Stimulated activated CD4-positive, alpha-beta T cell treated with anti-CD3 and anti-CD28 coated beads, TNF-alpha, amount 100 ng/mL, for 48 hours (primary cell): ENCODE measurements at regions not wholly inside any gene's neighbourhood (a gene's known extent, or its start where the extent isn't known, plus 50 kb on each side); places are given as distances from the start of the nearest gene placed in this dataset.

Source experiments
- DNase-seq, 3 donors: peaks; one replicate each; pipeline ENCODE4 v3.0.0-alpha.2; 2020; ENCODE audit warnings: low read depth in 3 of 3

DNA sequence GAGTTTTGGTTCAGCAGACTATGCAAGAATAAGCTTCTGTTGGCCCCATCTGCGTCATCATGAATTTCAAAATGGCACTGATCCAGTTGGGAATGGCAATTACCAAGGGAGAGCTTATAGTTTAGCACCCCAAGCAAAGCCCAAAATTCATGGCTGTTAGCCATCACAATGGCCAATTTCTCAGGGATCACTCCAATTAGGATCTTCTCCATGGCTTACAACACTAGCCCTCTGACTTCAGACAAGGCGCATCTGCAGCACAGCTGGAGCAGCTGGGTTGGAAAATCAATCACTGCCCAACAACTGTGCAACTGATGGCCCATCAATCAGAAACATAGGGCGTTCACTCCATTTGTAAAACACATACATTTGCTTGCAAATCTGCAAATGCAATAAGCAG lies 273.6 kb downstream of the SRBD1 start:
- DNase-seq: no peak

DNA sequence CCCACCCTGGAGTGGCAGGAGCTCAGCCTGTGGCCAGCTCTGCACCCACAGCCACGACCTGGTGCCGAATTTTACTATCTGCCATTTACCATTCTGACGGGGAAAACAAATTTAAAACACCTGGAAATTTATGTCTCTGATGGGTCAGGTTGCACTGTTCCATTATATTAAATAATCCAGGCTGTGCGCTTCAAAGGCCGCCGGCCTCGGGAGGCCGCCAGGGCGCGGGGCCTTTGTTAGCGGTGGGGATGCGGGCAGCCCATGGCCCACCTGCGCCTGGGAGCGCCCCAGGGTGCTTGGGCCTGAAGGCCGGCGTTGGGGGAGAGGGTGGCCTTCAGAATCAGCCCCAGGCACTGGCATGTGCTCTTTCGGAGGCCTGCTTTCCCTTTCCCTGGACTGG lies 276.9 kb downstream of the SRBD1 start:
- DNase-seq: no peak

DNA sequence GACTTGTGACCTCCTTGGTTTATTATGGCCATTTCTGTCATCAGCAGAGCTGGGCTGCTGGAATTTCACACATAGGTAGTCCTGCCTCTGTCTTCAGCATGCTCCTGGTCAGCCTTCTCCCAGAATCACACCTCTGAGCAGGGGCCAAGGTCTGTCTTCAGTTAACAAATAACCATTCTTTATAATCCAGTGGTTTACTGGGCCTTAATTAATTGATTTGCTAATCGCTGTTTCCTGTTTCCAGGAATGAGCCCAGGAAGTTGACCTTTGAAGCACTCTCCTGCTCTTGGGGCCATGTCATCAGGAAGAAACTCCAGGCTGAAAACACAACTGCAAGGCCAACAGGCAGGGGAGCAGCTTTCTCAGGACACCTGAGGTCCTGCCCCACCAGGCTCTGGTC lies 278.5 kb downstream of the SRBD1 start:
- no peak for DNase-seq

DNA sequence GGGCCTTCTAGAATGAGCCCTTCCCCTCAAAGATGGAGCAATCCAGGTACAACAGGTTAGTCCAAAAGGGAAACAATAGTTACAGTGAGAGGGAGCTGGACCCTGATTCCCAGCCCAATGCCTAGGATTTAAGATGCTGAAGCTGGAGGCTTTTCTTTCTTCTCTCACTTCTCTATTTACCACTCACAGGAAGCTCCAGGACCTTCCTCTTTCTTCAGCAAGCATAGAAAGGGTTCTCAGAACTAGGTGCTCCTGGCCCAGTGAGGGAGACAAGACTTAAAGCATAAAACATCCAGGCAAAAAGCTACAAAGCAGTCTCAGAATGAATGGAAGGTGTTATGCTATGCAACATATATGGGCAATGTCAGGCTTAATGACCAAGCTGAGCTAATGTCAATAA lies 279.0 kb downstream of the SRBD1 start:
- DNase-seq: no peak

DNA sequence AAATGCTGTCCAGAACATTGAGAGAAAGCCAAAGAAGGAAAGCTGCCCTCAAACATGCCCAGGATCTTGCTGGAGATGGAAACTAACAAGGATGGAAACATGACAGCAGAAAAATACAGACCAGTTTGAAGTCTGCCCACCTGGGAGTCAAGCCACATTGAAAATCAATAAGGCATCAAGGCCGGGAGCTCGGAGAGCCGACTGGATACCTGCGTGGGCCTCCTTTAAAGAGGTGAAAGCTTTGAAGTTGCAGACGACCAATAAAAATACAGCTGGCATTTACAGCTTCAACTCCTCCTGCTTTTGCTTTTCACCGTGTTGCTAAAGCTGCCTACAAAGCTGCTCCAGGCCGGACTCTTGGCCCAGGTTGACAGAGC lies 279.7 kb downstream of the SRBD1 start:
- no peak for DNase-seq

DNA sequence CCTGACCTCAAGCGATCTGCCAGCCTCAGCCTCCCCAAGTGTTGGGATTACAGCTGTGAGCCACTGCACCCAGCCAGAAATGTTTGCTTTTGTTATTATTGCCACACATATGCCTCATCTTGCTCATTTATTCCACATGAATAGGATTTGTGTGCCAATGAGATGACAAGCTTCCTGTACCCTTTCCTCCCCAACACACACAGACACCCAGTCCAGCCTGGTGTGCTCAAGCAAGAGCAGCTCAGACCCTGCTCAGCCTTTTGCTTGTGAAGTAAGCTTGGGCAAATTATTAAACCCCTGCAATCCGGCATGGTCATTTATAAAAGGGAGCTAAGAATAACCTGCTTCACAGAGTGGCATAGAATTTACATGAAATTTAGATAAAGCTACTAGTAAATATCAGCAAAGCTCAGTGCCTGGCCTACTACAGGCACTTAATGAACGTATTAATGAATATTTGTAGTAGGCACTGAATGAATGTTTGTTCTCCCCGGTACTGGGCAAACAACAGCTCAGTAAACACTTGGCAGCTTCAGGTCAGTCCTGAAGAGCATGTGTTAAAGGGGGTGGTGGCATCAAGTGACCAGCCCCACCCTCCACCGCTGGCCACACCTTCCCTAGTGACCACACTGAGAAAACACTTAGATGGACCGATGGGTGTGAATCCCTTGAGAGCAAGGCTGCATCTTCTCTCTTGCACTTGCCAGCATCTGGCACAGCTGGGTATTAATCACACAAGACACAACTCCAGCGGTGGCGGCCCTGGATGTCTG lies 280.2 kb downstream of the SRBD1 start:
- no peak for DNase-seq

DNA sequence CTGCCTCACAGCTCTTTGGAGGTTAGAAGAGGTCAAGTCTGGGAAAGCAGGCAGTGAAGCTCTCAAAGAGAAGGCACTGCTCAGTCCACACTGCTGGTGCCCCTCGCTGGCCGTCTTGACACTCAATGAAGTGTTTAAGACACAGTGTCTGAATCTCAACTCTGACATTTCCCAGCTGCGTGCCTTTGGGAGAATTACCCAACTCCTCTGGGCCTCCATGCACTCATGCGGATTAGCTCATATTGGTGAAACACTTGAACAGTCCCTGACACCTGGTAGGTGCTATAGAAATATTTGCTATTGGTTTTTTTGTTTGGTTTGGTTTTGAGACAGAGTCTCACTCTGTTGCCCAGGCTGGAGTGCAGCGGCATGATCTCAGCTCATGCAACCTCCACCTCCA lies 281.0 kb downstream of the SRBD1 start:
- DNase-seq: no peak

DNA sequence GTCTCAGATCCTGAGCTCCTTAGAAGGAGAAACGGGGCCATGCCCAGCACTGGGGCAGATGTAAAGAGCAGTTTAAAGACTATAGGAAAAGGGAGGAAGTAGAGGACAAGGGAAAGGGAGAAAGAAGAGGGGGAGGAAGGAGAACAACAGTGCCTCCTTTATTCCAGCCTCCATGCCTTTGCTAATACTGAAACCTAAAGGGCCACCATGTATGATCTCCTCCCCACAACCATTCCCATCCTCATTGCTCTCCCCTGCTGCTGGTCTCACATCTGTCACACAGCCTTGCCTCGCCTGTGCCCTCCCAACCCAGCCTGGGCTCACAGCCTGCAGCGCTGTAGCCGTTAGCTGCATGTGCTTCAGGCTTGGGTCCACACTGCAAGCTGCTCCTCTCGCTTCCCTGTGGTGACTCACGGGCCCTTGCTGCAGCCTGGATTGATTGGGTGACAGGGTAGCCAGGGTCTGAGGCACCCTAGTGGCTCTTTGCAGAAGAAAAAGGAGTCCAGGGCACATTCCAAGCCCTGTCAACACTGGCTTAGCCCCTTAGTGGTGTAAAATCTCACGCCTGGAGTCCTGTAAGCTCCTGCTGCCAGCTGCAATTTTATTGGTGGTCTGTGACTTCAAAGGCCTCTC lies 281.9 kb downstream of the SRBD1 start:
- DNase-seq: no peak

DNA sequence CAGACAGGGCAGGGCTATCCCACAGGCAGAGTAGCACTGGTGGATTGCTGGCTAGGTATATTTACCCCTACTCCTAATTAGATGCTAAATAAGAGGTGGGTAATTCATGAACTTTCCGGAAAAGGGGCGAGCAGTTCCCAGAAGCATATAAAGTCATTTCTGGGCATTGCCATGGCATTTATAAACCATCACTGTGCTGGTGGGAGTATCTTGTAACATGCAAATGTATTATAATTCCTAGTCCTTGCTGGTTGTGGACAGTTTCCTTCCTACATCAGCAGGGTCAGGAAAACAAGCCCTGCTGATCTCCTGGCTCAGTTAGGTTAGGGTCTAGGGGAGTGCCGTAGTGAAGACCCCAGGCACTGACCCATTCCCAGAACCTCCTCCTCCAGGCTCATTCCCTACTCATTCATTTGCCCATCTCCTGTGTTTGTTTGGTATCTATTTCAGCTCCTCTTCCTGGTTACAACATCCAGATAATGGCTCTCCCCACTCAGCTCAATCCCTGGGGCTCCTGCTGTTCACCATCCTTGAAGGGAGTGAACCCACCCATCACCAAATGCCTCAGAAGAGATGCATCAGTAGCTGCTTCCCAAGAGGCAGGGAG lies 282.7 kb downstream of the SRBD1 start:
- no peak for DNase-seq

DNA sequence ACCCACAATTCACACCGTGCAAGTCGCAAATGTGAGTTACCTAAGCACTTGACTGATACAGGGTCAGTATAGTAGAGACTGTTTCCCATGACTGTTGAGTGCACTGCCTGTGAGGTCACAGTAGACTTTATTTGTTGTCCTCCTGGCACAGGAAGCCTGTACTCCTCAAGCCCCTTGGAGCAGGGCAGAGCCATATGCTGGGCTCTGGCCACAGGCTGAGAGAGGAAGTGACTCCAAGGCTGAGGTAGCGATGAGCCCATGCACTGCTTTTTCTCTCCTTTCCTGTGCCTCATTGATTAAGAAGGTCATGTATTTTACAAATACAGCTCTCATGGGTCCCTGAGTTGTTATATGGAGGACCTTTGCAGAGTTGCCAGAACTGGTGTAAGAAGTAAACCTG lies 287.7 kb downstream of the SRBD1 start:
- DNase-seq: no peak

DNA sequence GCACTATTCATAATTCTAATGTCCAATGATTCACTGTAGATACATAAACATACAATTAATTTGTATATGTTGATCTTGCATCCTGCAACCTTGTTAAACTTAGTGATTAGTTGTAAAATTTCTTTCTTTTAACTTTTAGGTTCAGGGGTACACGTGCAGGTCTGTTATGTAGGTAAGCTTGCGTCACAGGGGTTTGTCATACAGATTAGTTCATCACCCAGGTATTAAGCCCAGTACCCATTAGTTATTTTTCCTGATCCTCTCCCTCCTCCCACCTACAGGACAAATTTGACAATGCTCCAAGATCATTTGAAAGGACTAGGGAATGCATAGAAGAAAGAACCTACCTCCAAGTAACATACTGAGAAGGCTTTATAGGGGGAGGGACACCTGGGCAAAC lies 290.1 kb downstream of the SRBD1 start:
- no peak for DNase-seq

DNA sequence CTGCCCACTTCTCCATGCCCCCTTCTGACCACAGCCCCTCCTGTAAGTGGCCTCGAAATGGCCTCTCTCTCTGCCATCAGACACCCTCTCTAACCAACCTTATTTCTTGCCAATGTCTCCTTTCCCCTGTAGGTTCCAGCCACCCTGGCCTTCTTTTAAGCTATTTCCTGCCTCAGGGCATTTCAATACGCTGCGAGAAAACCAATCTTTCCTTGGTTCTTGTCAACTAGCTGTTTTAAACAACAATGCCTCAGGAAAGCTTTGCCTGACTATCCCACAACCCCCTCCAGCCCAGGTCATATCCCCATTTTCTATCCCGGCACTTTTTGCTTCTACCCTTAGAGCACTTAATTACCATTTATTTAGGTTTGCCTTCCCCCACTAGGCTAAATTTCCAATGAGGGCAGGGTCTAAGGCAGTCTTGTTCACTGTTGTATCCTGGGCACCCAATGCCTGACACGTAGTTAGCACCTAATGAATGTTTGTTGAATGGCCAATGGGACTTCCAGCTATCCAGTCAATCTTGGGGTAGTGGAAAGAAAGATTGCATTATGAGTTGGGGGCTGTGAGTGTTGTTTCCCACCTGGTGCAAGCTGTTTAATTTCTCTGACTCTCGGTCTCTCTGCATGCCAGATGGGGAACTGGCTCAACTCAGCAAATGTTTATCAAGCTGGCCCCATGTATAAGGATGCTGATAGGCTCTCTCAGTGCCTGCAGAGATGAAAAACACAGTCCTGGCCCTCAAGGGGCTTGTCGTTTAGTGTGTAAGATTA lies 291.2 kb downstream of the SRBD1 start:
- no peak for DNase-seq

DNA sequence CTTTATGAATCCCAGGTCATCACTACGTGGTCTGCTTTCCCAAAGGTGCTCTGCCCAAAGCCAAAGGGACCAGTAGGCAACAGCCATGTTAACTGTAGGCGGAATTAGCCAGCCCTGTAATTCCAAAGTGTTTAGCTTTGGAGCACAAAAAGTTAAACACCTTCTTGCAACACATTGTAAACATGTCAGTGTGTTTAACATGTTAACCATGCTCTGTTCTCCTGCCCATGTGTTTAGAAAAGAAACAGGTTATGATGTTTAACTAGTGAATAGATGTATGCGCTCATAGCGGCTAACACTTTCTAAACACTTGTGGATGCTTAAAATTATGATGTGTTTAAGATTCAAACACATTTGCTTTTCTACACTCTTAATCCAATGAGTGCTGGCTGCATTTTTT lies 292.4 kb downstream of the SRBD1 start:
- DNase-seq: no peak

DNA sequence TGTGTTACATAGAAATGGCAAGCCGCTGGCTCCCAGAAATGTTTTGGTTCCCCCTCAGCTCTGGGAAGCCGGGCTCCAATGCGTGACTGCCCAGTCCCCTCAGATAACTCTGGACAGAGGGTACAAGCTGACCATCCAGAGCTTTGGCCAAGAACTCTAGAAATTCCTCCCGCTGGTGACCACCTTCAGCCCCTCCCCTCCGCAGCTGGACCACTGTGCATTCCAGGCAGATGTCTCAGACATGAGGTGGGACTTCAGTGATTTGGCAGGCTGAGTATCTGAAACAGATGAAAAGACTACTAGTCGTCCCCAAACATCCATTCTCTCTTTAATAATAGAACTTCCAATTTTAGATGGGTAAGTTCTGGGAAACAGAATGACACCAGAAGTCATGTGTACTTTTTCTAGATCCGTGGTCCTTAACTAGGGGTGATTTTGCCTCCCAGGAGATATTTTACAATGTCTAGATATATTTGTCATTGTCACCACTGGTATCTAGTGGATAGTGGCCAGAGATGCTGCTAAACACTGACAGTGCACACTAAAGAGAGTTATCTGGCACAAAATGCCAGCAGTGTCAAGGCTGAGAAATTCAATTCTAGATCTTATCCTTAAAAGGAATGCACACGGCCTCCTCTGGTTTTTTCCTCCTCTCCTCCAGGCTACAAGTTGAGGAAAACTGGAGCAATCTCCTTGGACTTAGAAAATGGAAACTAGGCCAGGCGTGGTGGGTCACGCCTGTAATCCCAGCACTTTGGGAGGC lies 294.3 kb downstream of the SRBD1 start:
- DNase-seq: no peak

DNA sequence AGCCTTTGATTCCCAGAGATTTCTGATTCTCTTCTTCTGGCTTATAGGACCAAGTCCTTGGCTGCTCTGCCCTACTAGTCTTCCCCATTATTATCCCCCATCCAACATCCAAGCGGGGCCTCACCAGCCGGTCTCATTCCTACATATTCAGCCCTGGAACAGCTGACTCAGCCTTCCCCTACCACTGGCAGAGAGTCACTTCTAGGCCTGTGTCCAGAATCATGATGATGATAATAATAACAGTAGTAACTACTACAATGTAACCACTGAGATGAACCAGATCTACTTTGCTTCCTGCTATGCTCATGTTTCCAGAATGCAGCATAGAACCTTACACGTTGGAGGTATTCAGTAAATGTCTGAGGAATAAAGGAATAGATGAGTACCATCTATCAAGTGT lies 295.2 kb downstream of the SRBD1 start:
- no peak for DNase-seq

DNA sequence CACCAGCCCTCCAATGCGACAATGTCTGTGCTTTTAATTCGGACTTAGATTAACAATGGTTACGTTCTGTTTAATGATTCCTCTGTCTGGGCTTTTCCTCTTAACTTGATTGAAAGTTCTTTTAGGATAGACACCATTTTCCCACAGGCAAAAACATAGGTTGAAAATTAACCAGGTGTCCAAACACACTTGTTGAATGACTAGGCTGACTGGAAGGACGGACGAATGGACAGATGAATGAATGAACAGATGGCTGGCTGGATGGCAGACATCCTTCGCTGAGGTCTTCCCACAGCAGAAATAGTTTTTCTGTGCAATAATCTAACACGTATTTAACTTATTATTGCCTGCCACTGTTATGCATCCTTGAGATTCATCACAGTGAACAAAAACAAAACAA lies 298.8 kb downstream of the SRBD1 start:
- no peak for DNase-seq

DNA sequence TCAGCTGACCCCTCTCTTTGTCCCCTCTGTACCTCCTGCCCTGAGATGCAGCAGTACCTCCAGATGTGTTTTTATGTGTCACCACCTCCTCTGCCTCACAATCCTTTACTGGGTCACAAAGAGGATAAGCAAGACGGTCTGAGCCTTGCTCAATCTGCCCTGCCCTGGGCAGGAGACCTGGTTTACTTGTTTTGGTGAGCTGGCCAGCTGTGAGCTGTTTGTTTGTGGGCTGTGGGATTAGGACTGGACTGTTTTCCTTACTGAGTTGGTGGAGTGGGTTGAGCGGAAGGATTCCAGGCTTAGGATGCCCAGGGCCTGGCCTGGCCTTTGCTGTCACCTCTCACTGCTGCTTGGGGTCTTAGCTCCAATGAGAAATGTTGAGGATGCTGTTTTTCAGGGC lies 299.5 kb downstream of the SRBD1 start:
- no peak for DNase-seq

DNA sequence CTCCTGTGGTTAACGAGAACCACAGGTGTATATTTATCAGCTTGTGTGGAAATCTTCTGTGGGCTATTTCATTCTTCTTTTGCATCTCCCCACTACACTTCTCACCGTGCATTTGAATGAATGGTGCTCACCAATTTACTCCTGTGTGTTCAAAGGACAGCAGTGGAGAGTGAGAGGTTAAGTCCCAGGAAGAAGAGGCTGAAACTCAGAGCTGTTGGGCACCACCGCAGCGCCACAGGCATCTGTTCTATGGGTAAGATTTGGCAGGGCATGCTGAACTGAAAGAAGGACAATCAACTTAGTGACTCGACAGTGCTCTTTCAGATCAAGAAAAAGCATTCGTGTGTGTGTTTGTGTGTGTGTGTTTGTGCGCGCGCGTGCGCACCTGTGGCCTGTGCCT lies 297.9 kb upstream of the SIX2 start:
- no peak for DNase-seq

DNA sequence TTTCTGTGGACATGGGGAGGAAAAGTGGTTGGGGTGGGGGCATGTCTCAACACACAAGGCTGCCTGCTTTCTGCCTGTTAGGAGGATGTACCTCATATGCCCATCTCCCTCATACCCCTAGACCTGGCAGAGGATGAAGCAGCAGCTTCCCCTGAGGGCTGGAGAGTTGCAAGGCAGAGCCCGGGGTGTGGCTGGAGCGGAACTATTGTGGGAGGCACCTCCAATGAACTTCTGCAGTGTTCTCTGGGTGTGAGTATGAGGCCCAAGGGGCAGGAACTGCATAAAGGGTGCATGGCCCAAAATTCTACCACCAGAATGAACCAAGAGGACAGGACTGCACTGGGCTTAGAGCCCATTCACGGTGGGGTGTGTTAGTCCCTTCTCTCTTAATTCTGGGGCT lies 296.3 kb upstream of the SIX2 start:
- DNase-seq: no peak

DNA sequence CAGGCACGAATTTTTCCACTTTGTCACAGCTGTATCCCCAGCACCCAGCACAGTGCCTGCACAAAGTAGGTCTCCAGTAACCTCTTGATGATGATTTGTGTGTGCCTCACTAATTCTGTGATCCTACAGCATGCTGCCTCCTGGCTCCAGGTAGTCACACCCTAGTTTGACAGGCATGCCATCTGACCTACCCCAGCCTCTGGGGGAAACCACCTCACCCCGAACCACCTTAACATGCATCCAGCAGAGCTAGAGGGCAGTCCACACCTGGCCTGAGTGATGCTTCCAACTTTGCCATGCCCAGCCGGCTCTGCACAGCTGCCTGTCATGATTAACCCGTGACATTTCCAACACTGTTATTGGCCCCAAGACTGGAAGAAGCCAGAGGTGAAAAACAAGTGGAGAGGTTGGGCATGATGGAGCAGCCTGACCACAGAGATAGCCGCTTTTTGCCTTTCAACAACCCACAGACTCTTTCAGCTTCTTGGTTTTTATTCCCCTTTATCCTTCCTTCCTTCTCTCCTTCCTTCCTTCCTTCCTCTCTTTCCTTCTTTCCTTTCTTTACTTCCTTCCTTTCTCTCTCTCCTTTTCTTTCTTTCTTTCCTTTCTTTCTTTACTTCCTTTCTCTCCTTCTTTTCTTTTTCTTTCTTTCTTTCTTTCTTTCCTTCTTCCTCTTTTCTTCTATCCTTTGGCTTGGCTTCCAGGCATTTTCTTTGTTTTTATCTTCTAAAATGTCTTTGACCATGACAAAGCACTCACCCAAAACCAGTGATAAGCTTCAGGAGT lies 294.4 kb upstream of the SIX2 start:
- DNase-seq: no peak
